ENCODE measurements at regions not wholly inside any gene's neighbourhood (a gene's known extent, or its start where the extent isn't known, plus 50 kb on each side); places are given as distances from the start of the nearest gene placed in this dataset.

GRCh38 chr14:55976219-55976618 is 142.0 kb upstream of the PELI2 start:
- Mint-ChIP-seq H3K27me3 (no peaks in the 10 kb centered on the region), H3K9me3 (peaks cover 4% of the 10 kb centered on the region), H3K27ac (no peak overlapping the region), H3K4me3 (no peak overlapping the region), H3K4me1 (no peaks in the 10 kb centered on the region), H3K36me3 (ENCODE audit: low read depth) (no peaks in the 10 kb centered on the region)
- intact Hi-C loops (cut with micrococcal nuclease): no loop called here
- POLR2A ChIA-PET: no interaction called here
- TF ChIP-seq CTCF (IDR thresholded peaks at IDR 0.05): no peak
- DNase-seq (no peak), ATAC-seq (ENCODE audit: low read depth) (no peak)
- CTCF ChIA-PET: no interaction called here

GRCh38 chr14:55976655-55977054 is 141.6 kb upstream of the PELI2 start:
- Mint-ChIP-seq H3K27me3 (no peaks in the 10 kb centered on the region), H3K4me3 (no peak overlapping the region), H3K27ac (no peak overlapping the region), H3K36me3 (ENCODE audit: low read depth) (no peaks in the 10 kb centered on the region), H3K9me3 (peaks cover 6% of the 10 kb centered on the region), H3K4me1 (no peaks in the 10 kb centered on the region)
- ChIA-PET POLR2A (no interaction called here), CTCF (no interaction called here)
- DNase-seq (no peak), ATAC-seq (ENCODE audit: low read depth) (no peak)
- intact Hi-C loops (cut with micrococcal nuclease): no loop called here
- TF ChIP-seq CTCF (IDR thresholded peaks at IDR 0.05): no peak

GRCh38 chr14:55977392-55978150 is 140.6 kb upstream of the PELI2 start:
- ATAC-seq (ENCODE audit: low read depth) (no peak), DNase-seq (no peak)
- CTCF ChIA-PET: no interaction called here
- Mint-ChIP-seq H3K4me3 (no peak overlapping the region), H3K27ac (no peak overlapping the region), H3K9me3 (peaks cover 6% of the 10 kb centered on the region), H3K27me3 (no peaks in the 10 kb centered on the region), H3K4me1 (no peaks in the 10 kb centered on the region), H3K36me3 (ENCODE audit: low read depth) (no peaks in the 10 kb centered on the region)
- POLR2A ChIA-PET: no interaction called here
- intact Hi-C loops (cut with micrococcal nuclease): no loop called here
- TF ChIP-seq CTCF (IDR thresholded peaks at IDR 0.05): no peak

GRCh38 chr14:55979096-55979495 is 139.1 kb upstream of the PELI2 start:
- no peaks in the 10 kb centered on the region for H3K36me3 Mint-ChIP-seq (ENCODE audit: low read depth)
- intact Hi-C loops (cut with micrococcal nuclease): no loop called here
- H3K4me1 Mint-ChIP-seq: no peaks in the 10 kb centered on the region
- H3K9me3 Mint-ChIP-seq: peaks cover 6% of the 10 kb centered on the region
- ChIA-PET CTCF (no interaction called here), POLR2A (no interaction called here)
- H3K27ac Mint-ChIP-seq: no peak overlapping the region
- TF ChIP-seq CTCF (IDR thresholded peaks at IDR 0.05): no peak
- ATAC-seq (ENCODE audit: low read depth) (no peak), DNase-seq (no peak)
- H3K27me3 Mint-ChIP-seq: no peaks in the 10 kb centered on the region
- no peak overlapping the region for H3K4me3 Mint-ChIP-seq

- ATAC-seq (ENCODE audit: low read depth) (no peak), DNase-seq (no peak)
- Mint-ChIP-seq H3K9me3 (peaks cover 6% of the 10 kb centered on the region), H3K36me3 (ENCODE audit: low read depth) (no peaks in the 10 kb centered on the region), H3K4me3 (no peak overlapping the region), H3K27ac (no peak overlapping the region), H3K27me3 (peaks cover 3% of the 10 kb centered on the region), H3K4me1 (no peaks in the 10 kb centered on the region)
- ChIA-PET POLR2A (no interaction called here), CTCF (no interaction called here)
- intact Hi-C loops (cut with micrococcal nuclease): no loop called here
- no peak for TF ChIP-seq CTCF (IDR thresholded peaks at IDR 0.05)
Measured at GRCh38 chr14:55979781-55980180, 138.4 kb upstream of the PELI2 start.

Data from activated B cell treated with CpG ODN at 0.5 μM for 24 hours (primary cell).